Activated T-helper 2 cell treated with anti-CD3 and anti-CD28 coated beads, Interferon-gamma antibody, Interleukin-2, Interleukin-4, amounts not matched to agents 10 μg/mL and 5 μg/mL and 100 μg/mL, durations not matched to agents 14 hours and 24 hours and 36 hours (primary cell): ENCODE measurements at regions not wholly inside any gene's neighbourhood (a gene's known extent, or its start where the extent isn't known, plus 50 kb on each side); places are given as distances from the start of the nearest gene placed in this dataset.
"Not testable (repeated sequence)": the region's sequence is repeated elsewhere in the genome, so short reads cannot be mapped to it uniquely, and the experiment has no call there.

ENCODE experiments used
- DNase-seq: peaks from one replicate; pipeline ENCODE4 v3.0.0; 2021; ENCODE audit warnings: low spot score
- H3K27ac Mint-ChIP-seq: one replicate; pipeline ENCODE4 v1.8.0; 2021; ENCODE audit warnings: mixed read lengths
- H3K27me3 Mint-ChIP-seq: one replicate; pipeline ENCODE4 v1.8.0; 2021; ENCODE audit warnings: low read depth, mixed read lengths
- H3K36me3 Mint-ChIP-seq: one replicate; pipeline ENCODE4 v1.8.0; 2021; ENCODE audit warnings: low read depth, mixed read lengths
- H3K4me1 Mint-ChIP-seq: one replicate; pipeline ENCODE4 v1.8.0; 2021; ENCODE audit warnings: low read depth, mixed read lengths
- H3K4me3 Mint-ChIP-seq: one replicate; pipeline ENCODE4 v1.8.0; 2021; ENCODE audit warnings: low read depth, mild to moderate bottlenecking, moderate library complexity, mixed read lengths
- H3K9me3 Mint-ChIP-seq: one replicate; pipeline ENCODE4 v1.8.0; 2021; ENCODE audit warnings: mixed read lengths
- intact Hi-C: fragments of 100-400 bp; cut with micrococcal nuclease; formaldehyde crosslinking; loops from one replicate; pipeline ENCODE4 v1.15.1; 2023

DNA sequence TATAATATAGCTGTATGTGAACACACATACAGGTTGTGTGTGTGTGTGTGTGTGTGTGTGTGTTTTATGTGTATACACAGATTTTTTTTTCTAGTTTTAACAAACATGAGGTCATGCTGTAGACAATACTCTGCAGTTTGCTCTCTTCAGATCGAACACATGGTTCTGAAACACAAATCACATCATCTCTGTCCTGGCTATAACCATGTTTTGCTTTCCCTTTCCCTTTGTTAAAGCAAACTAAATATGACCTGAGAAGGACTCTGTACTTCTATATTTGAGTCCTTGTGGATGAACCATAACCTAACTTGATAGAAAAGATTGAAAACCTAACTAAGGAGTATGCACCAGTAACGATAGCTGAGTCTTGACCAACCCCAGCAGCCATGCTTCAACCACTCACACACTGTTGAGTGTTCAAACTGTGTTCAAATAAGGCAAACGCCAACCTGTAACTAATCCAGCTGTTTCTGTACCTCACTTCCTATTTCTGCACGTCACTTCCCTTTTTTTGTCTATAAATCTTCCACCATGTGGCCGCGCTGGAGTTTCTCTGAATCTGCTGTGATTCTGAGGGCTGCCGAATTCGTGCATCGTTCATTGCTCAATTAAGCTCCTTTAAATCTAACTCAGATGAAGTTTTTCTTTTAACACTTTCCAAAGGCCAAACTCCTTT, 303.8 kb downstream of the HS3ST3B1 start:
- Mint-ChIP-seq H3K27ac (no peak overlapping the region), H3K27me3 (no peaks in the 10 kb centered on the region), H3K4me1 (no peaks in the 10 kb centered on the region), H3K9me3 (peaks cover 9% of the 10 kb centered on the region), H3K4me3 (no peak overlapping the region), H3K36me3 (no peaks in the 10 kb centered on the region)
- DNase-seq: no peak
- intact Hi-C loops: no loop called here

DNA sequence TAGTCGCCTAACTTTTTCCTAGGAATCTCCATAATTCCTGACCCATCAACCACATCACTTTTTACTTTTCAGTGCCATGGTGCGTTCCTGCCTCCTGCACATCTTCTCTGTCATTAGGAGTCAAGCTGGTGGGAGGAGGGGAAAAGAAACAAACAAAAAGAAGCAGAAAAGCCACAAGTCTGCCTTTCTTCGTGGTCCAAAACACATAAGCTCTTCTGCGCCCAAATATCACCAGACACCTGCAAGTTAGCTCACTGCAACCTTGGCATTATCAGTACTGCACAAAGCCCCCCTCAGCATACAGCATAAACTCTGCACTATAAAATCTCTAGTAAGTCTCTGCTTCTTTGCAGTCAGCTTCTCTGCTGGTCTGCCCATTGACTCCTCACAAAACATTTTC, 295.3 kb downstream of the HS3ST3B1 start:
- Mint-ChIP-seq H3K4me1 (no peaks in the 10 kb centered on the region), H3K27ac (no peak overlapping the region), H3K9me3 (no peaks in the 10 kb centered on the region), H3K27me3 (no peaks in the 10 kb centered on the region), H3K4me3 (no peak overlapping the region), H3K36me3 (no peaks in the 10 kb centered on the region)
- no peak for DNase-seq
- intact Hi-C loops: no loop called here

- Mint-ChIP-seq H3K4me3 (no peak overlapping the region), H3K36me3 (no peaks in the 10 kb centered on the region), H3K4me1 (no peaks in the 10 kb centered on the region), H3K9me3 (no peaks in the 10 kb centered on the region), H3K27me3 (no peaks in the 10 kb centered on the region), H3K27ac (no peak overlapping the region)
- intact Hi-C loops: no loop called here
- DNase-seq: no peak
Observed at GRCh38 chr17:14595656-14596055, 294.8 kb downstream of the HS3ST3B1 start.

GRCh38 chr17:14594690-14595089, 293.8 kb downstream of the HS3ST3B1 start:
- intact Hi-C loops: no loop called here

DNA sequence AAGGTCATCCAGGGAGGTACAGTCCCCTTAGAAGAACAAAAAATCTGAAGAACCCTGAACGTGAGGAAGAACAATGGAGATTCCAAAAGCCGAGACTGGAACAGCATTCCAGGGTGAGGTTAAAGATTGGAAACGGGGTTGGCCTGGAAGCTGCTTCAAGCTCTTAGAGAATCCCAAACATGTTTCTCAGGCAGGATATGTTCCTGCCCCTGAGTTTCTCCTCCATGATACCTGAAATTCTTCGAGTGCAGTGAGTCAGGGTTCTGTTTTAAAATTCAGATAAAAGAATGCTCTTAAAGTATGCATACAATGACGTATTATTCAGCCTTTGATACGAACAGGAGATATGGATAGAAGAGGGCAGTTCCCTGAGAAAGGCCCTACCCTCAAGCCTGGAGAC, 293.1 kb downstream of the HS3ST3B1 start:
- no peak for DNase-seq
- Mint-ChIP-seq H3K36me3 (no peaks in the 10 kb centered on the region), H3K9me3 (no peaks in the 10 kb centered on the region), H3K27ac (no peak overlapping the region), H3K4me1 (no peaks in the 10 kb centered on the region), H3K27me3 (no peaks in the 10 kb centered on the region), H3K4me3 (no peak overlapping the region)
- intact Hi-C loops: no loop called here

More at GRCh38 chr17:14594690-14595089, 293.8 kb downstream of the HS3ST3B1 start:
- Mint-ChIP-seq H3K4me1 (no peaks in the 10 kb centered on the region), H3K27me3 (no peaks in the 10 kb centered on the region), H3K36me3 (no peaks in the 10 kb centered on the region), H3K9me3 (no peaks in the 10 kb centered on the region), H3K27ac (no peak overlapping the region), H3K4me3 (no peak overlapping the region)
- DNase-seq: no peak

DNA sequence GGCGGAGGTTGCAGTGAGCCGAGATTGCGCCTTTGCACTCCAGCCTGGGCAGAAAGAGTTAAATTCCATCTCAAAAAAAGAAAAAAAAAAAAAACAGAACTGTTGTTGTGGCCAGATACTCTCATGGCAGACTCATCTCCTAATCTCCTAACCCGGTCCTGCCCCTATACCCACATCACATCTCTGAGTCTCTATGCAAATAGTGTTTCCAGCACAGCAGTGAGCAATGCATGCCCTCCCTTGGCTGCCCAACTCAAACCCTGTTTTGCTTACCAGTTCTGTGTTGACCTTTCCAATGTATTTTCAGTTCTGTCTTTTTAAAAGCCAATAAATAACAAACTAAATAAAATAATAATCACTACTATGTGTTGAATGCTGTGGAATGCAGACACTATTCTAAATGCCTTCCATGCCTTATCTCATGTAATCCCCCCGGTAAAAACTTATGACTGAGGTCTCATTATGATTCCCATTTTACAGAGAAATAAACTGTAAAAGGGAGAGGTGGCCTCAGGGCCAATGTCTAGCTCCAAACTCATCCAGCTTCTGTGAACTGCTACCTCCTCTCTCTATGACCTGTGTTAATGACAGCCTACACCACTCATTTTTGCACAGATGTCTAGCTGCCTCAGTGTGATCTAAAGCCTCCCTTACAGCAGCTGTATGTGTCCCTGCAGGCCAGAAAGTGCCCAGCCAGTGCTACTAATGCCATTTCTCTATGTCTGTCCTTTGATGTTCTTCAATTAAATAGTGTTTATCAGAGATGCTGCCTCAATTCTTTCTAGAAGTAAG, 289.8 kb downstream of the HS3ST3B1 start:
- H3K27ac Mint-ChIP-seq: no peak overlapping the region
- no peaks in the 10 kb centered on the region for H3K36me3 Mint-ChIP-seq
- DNase-seq: no peak
- no peaks in the 10 kb centered on the region for H3K27me3 Mint-ChIP-seq
- H3K4me1 Mint-ChIP-seq: no peaks in the 10 kb centered on the region
- H3K4me3 Mint-ChIP-seq: no peak overlapping the region
- intact Hi-C loops: no loop called here
- no peaks in the 10 kb centered on the region for H3K9me3 Mint-ChIP-seq

GRCh38 chr17:14585099-14585498, 284.2 kb downstream of the HS3ST3B1 start:
- H3K27me3 Mint-ChIP-seq: no peaks in the 10 kb centered on the region
- no peaks in the 10 kb centered on the region for H3K4me1 Mint-ChIP-seq
- no peak for DNase-seq
- no peaks in the 10 kb centered on the region for H3K36me3 Mint-ChIP-seq
- intact Hi-C loops: no loop called here
- H3K27ac Mint-ChIP-seq: no peak overlapping the region
- H3K4me3 Mint-ChIP-seq: no peak overlapping the region
- H3K9me3 Mint-ChIP-seq: no peaks in the 10 kb centered on the region

DNA sequence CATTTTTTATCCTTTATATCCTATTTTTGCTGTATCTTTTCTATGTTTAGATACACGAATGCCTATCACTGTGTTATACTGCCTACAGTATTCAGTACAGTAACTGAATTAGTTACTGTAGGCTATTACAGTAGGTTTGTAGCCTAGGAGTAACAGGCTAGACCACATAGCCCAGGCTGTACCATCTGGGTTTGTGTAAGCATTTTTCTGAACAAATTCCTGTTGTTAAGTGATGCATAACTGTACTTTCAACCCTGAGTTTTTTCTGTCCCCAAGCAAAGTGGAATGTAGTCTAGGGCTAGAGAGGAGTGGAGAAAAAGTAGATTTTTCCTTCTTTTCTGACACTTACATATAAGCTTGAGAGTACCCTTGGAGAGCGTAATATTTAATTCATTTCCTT, 282.1 kb downstream of the HS3ST3B1 start:
- no peaks in the 10 kb centered on the region for H3K4me1 Mint-ChIP-seq
- DNase-seq: no peak
- no peak overlapping the region for H3K27ac Mint-ChIP-seq
- no peak overlapping the region for H3K4me3 Mint-ChIP-seq
- intact Hi-C loops: no loop called here
- no peaks in the 10 kb centered on the region for H3K9me3 Mint-ChIP-seq
- no peaks in the 10 kb centered on the region for H3K27me3 Mint-ChIP-seq
- no peaks in the 10 kb centered on the region for H3K36me3 Mint-ChIP-seq

- H3K27ac Mint-ChIP-seq: no peak overlapping the region
- no peaks in the 10 kb centered on the region for H3K36me3 Mint-ChIP-seq
- H3K27me3 Mint-ChIP-seq: no peaks in the 10 kb centered on the region
- no peaks in the 10 kb centered on the region for H3K4me1 Mint-ChIP-seq
- no peak overlapping the region for H3K4me3 Mint-ChIP-seq
- intact Hi-C loops: no loop called here
- H3K9me3 Mint-ChIP-seq: no peaks in the 10 kb centered on the region
- DNase-seq: no peak
Observed at GRCh38 chr17:14581186-14581830, 280.4 kb downstream of the HS3ST3B1 start.

DNA sequence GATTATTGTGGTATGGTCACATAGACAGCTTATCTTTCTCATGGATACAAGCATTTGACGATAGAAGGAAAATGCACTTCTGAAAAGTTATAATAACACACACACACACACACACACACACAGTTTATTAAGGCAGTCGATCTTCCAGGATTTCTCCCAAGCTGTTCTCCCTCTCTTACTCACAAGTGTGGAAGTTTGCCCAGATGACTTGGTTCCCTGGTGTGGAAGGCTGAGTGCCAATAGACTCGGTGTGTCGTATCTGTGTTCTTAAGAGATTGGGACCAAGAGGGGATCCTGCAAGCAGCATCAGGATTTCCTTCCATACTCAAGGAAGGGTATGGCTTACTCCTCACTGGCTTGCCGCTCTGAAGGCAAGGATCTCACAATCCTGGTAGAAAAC, 279.6 kb downstream of the HS3ST3B1 start:
- intact Hi-C loops: no loop called here
- Mint-ChIP-seq H3K36me3 (no peaks in the 10 kb centered on the region), H3K9me3 (no peaks in the 10 kb centered on the region), H3K4me3 (no peak overlapping the region), H3K27ac (no peak overlapping the region), H3K4me1 (no peaks in the 10 kb centered on the region), H3K27me3 (no peaks in the 10 kb centered on the region)
- no peak for DNase-seq

GRCh38 chr17:14579716-14580115, 278.8 kb downstream of the HS3ST3B1 start:
- Mint-ChIP-seq H3K9me3 (no peaks in the 10 kb centered on the region), H3K36me3 (no peaks in the 10 kb centered on the region), H3K4me3 (no peak overlapping the region), H3K4me1 (no peaks in the 10 kb centered on the region), H3K27ac (no peak overlapping the region), H3K27me3 (no peaks in the 10 kb centered on the region)
- no peak for DNase-seq
- intact Hi-C loops: no loop called here

GRCh38 chr17:14575471-14575953, 274.6 kb downstream of the HS3ST3B1 start:
- H3K27me3 Mint-ChIP-seq: no peaks in the 10 kb centered on the region

GRCh38 chr17:14560325-14560724, 259.4 kb downstream of the HS3ST3B1 start:
- H3K27ac Mint-ChIP-seq, DNase-seq, H3K36me3 Mint-ChIP-seq, H3K4me3 Mint-ChIP-seq, intact Hi-C loops, H3K9me3 Mint-ChIP-seq, H3K27me3 Mint-ChIP-seq: not testable (repeated sequence)
- H3K4me1 Mint-ChIP-seq: peaks cover 12% of the 10 kb centered on the region

More at GRCh38 chr17:14575471-14575953, 274.6 kb downstream of the HS3ST3B1 start:
- H3K36me3 Mint-ChIP-seq: no peaks in the 10 kb centered on the region
- H3K27ac Mint-ChIP-seq: no peak overlapping the region
- DNase-seq: no peak
- H3K4me3 Mint-ChIP-seq: no peak overlapping the region
- intact Hi-C loops: no loop called here
- H3K9me3 Mint-ChIP-seq: no peaks in the 10 kb centered on the region
- H3K4me1 Mint-ChIP-seq: no peaks in the 10 kb centered on the region
